ENCODE measurements at regions not wholly inside any gene's neighbourhood (a gene's known extent, or its start where the extent isn't known, plus 50 kb on each side); places are given as distances from the start of the nearest gene placed in this dataset.
"Not testable (repeated sequence)": the region's sequence is repeated elsewhere in the genome, so short reads cannot be mapped to it uniquely, and the experiment has no call there.

DNA sequence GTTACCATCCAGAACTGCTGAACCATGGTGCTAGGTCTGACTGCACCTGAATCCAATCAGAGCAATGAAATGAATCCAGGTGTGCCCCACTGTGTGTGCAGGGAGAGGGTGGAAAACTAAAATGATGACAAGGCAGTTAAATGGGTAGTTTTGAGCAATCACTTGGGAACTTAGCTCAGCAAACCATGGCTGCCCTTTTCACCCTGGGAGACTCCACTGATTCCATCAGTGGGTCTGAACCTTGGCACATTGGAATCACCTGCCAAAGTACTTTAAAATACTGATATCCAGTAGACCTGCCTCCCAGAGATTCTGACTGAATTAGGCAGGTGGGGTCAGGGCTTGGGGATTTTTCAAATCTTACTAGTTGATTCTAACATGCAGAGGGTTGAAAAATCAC, 59.8 kb upstream of the USP3 start:
- in situ Hi-C loops (cut with MboI; ENCODE audit: low sequenced_read_pairs in 4 of 4) (no loop called here), intact Hi-C loops (cut with DNase I; ENCODE audit: low total_unique reads) (no loop called here)
- H3K27me3 ChIP-seq: no peaks in the 10 kb centered on the region
- H3K9me3 ChIP-seq: no peaks in the 10 kb centered on the region
- no peak for DNase-seq
- no peak overlapping the region for H3K27ac ChIP-seq
- no peaks in the 10 kb centered on the region for H3K36me3 ChIP-seq
- ATAC-seq: no peak
- TF ChIP-seq, protein P1, sequence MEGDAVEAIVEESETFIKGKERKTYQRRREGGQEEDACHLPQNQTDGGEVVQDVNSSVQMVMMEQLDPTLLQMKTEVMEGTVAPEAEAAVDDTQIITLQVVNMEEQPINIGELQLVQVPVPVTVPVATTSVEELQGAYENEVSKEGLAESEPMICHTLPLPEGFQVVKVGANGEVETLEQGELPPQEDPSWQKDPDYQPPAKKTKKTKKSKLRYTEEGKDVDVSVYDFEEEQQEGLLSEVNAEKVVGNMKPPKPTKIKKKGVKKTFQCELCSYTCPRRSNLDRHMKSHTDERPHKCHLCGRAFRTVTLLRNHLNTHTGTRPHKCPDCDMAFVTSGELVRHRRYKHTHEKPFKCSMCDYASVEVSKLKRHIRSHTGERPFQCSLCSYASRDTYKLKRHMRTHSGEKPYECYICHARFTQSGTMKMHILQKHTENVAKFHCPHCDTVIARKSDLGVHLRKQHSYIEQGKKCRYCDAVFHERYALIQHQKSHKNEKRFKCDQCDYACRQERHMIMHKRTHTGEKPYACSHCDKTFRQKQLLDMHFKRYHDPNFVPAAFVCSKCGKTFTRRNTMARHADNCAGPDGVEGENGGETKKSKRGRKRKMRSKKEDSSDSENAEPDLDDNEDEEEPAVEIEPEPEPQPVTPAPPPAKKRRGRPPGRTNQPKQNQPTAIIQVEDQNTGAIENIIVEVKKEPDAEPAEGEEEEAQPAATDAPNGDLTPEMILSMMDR (IDR thresholded peaks at IDR 0.05 in 4 of 5, conservative IDR thresholded peaks at IDR 0.05 in 1 of 5): no peak
- no peak for TF ChIP-seq POLR2A (IDR thresholded peaks at IDR 0.05)
- no peaks in the 10 kb centered on the region for H3K4me1 ChIP-seq
- no peak overlapping the region for H3K4me3 ChIP-seq

DNA sequence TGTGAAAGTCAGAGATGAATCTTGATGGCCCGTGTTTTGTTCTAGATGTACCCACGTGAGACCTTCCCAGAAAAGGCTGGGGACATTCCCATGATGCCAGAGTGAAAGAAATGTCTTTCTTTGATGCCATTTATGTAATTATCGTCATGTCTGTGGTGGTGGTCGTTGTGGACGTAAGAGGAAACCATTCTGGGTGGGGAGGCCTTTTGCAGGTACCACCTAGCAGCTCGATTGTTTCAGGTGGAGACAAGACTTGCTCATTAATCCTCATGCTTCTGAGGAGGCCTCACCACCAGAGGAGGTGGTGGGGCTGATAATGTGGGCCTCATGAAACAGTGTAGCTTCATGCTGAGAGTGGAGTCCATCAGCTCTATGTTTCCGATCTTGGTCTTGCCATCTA, 58.1 kb upstream of the USP3 start:
- intact Hi-C loops (cut with DNase I; ENCODE audit: low total_unique reads): no loop called here
- H3K9me3 ChIP-seq: no peaks in the 10 kb centered on the region
- ATAC-seq (no peak), DNase-seq (no peak)
- H3K36me3 ChIP-seq: no peaks in the 10 kb centered on the region
- in situ Hi-C loops (cut with MboI; ENCODE audit: low sequenced_read_pairs in 4 of 4): no loop called here
- H3K4me3 ChIP-seq: no peak overlapping the region
- TF ChIP-seq POLR2A (IDR thresholded peaks at IDR 0.05): no peak
- TF ChIP-seq, protein P1 (IDR thresholded peaks at IDR 0.05 in 4 of 5, conservative IDR thresholded peaks at IDR 0.05 in 1 of 5): no peak
- H3K27me3 ChIP-seq: no peaks in the 10 kb centered on the region
- H3K27ac ChIP-seq: no peak overlapping the region
- H3K4me1 ChIP-seq: no peaks in the 10 kb centered on the region

DNA sequence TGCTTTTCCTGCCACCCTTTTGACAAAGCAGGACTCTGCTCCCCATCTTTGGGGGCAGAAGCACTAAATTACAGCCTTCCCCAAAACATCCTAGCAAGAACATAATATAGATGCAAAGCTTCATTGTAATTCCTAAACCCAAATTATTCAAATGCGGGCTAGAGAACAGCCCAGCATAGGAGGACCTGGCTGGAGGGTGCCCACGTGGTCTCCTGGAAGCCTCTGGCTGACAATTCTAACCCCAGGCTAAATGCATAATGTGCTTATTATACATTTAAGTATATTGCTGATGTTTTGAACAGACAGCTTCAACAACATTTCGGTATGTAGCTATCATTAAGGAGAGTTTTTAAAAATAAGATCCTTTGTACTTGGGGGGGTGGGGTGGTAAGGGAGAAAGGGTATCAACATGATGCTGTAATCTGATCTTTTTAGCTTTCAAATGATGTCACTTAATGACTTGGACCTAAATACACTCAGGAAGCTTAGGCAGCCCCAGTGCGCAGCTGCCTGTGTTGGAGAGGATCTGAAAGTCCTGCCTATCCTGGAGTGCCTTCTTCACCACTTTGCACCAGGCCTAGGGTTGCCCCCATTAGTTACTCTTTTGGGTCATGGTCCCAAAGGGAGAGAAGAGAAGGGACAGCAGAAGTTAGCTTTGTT, 57.2 kb upstream of the USP3 start:
- in situ Hi-C loops (cut with MboI; ENCODE audit: low sequenced_read_pairs in 4 of 4): no loop called here

DNA sequence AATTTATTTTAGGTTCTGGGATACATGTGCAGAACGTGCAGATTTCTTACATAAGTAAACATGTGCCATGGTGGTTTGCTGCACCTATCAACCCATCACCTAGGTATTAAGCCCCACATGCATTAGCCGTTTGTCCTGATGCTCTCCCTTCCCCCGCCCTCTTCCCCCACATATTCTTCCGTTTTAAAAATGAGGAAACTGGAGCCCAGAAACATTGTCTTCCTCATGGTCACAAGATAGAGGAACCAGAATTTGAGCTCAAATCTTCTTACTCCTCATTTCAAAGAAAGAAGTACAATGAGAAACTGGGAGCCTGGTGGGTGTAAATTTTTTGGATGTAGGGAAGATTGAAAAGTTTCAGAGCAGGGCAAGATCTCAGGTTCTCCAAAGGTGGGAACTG, 56.1 kb upstream of the USP3 start:
- Histone ChIP-seq H3K4me1 (no peaks in the 10 kb centered on the region), H3K4me3 (no peak overlapping the region), H3K27ac (no peak overlapping the region), H3K36me3 (no peaks in the 10 kb centered on the region), H3K27me3 (no peaks in the 10 kb centered on the region), H3K9me3 (no peaks in the 10 kb centered on the region)
- DNase-seq (no peak), ATAC-seq (no peak)
- intact Hi-C loops (cut with DNase I; ENCODE audit: low total_unique reads) (no loop called here), in situ Hi-C loops (cut with MboI; ENCODE audit: low sequenced_read_pairs in 4 of 4) (no loop called here)
- TF ChIP-seq, protein P1 (IDR thresholded peaks at IDR 0.05 in 4 of 5, conservative IDR thresholded peaks at IDR 0.05 in 1 of 5): no peak
- no peak for TF ChIP-seq POLR2A (IDR thresholded peaks at IDR 0.05)

More for the DNA sequence above, 57.2 kb upstream of the USP3 start:
- H3K4me3 ChIP-seq: no peak overlapping the region
- intact Hi-C loops (cut with DNase I; ENCODE audit: low total_unique reads): no loop called here
- no peak for ATAC-seq
- no peak overlapping the region for H3K27ac ChIP-seq
- no peaks in the 10 kb centered on the region for H3K4me1 ChIP-seq
- no peaks in the 10 kb centered on the region for H3K9me3 ChIP-seq
- H3K27me3 ChIP-seq: no peaks in the 10 kb centered on the region
- TF ChIP-seq, protein P1 (IDR thresholded peaks at IDR 0.05 in 4 of 5, conservative IDR thresholded peaks at IDR 0.05 in 1 of 5): no peak
- no peak for TF ChIP-seq POLR2A (IDR thresholded peaks at IDR 0.05)
- no peaks in the 10 kb centered on the region for H3K36me3 ChIP-seq
- DNase-seq: no peak

DNA sequence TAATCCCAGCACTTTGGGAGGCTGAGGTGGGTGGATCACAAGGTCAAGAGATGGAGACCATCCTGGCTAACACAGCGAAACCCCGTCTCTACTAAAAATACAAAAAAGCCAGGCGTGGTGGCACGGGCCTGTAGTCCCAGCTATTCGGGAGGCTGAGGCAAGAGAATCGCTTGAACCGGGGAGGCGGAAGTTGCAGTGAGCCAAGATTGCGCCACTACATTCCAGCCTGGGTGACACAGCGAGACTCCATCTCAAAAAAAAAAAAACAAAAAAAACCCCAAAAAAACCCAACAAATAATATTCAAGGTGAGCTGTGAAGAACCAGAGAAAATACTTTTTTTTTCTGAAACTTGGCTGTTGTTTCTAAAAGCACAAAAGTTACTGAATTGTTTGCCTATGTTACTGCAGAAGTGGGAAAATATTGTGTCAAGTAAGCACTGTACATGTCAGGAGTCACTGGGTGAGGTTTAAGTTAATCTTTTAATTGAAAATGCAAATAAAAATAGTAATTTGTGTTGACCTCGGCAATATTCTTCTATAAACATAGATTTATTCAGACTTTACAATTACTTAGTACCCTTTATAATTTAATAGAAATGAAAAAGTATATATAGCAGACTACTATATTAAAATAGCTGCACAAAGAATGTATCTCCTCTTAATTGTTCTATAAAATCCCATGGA, 55.4 kb upstream of the USP3 start:
- H3K9me3 ChIP-seq; H3K4me3 ChIP-seq; H3K36me3 ChIP-seq; H3K27me3 ChIP-seq; in situ Hi-C loops (cut with MboI; ENCODE audit: low sequenced_read_pairs in 4 of 4); DNase-seq; intact Hi-C loops (cut with DNase I; ENCODE audit: low total_unique reads); ATAC-seq; H3K4me1 ChIP-seq; H3K27ac ChIP-seq: not testable (repeated sequence)
